Umbilical cord (tissue), 1 donor: ENCODE measurements at regions not wholly inside any gene's neighbourhood (a gene's known extent, or its start where the extent isn't known, plus 50 kb on each side); places are given as distances from the start of the nearest gene placed in this dataset.

ENCODE experiments used
- DNase-seq: peaks from one replicate; pipeline ENCODE4 v3.0.0-alpha.2; 2015; ENCODE audit warnings: low spot score

- DNase-seq, result no peak
These were observed 93.2 kb downstream of the PTCSC3 start for GRCh38 chr14:36083317-36083716.

- no peak for DNase-seq
These were observed 98.4 kb downstream of the PTCSC3 start for GRCh38 chr14:36078080-36078479.

- DNase-seq, result no peak
These were observed 100.3 kb downstream of the PTCSC3 start for GRCh38 chr14:36076197-36076596.

GRCh38 chr14:36075203-36075602, 101.3 kb downstream of the PTCSC3 start:
- DNase-seq, result no peak

GRCh38 chr14:36070720-36071043, 105.8 kb downstream of the PTCSC3 start:
- no peak for DNase-seq

GRCh38 chr14:36070031-36070719, 106.3 kb downstream of the PTCSC3 start:
- DNase-seq, result peak; percentile 51

GRCh38 chr14:36069535-36069900, 107.0 kb downstream of the PTCSC3 start:
- DNase-seq, result peak; percentile 10

GRCh38 chr14:36068777-36069534, 107.6 kb downstream of the PTCSC3 start:
- no peak for DNase-seq

- no peak for DNase-seq
These were observed 108.9 kb downstream of the PTCSC3 start for GRCh38 chr14:36067428-36068187.

- DNase-seq, result no peak
These were observed 109.9 kb downstream of the PTCSC3 start for GRCh38 chr14:36066636-36067035.

- DNase-seq, result no peak
These were observed 110.7 kb downstream of the PTCSC3 start for GRCh38 chr14:36065831-36066230.

- DNase-seq, result no peak
These were observed 117.0 kb downstream of the PTCSC3 start for GRCh38 chr14:36059531-36059930.

- no peak for DNase-seq
These were observed 118.9 kb downstream of the PTCSC3 start for GRCh38 chr14:36057452-36058116.

- DNase-seq, result no peak
These were observed 119.7 kb downstream of the PTCSC3 start for GRCh38 chr14:36056845-36057244.

- no peak for DNase-seq
These were observed 120.8 kb downstream of the PTCSC3 start for GRCh38 chr14:36055681-36056225.

GRCh38 chr14:36055052-36055378, 121.5 kb downstream of the PTCSC3 start:
- no peak for DNase-seq

GRCh38 chr14:36054353-36055051, 122.0 kb downstream of the PTCSC3 start:
- no peak for DNase-seq

GRCh38 chr14:36052681-36053080, 123.8 kb downstream of the PTCSC3 start:
- DNase-seq, result no peak

GRCh38 chr14:36052063-36052462, 124.5 kb downstream of the PTCSC3 start:
- no peak for DNase-seq

GRCh38 chr14:36048667-36049066, 127.9 kb downstream of the PTCSC3 start:
- no peak for DNase-seq

GRCh38 chr14:36047912-36048311, 128.6 kb downstream of the PTCSC3 start:
- DNase-seq, result no peak
